Embryonic facial prominence (tissue), 1 donor: ENCODE measurements at regions not wholly inside any gene's neighbourhood (a gene's known extent, or its start where the extent isn't known, plus 50 kb on each side); places are given as distances from the start of the nearest gene placed in this dataset.

Experiments
- DNase-seq: peaks from one replicate; pipeline ENCODE4 v3.0.0-alpha.2; 2016; ENCODE audit errors: extremely low spot score

DNA sequence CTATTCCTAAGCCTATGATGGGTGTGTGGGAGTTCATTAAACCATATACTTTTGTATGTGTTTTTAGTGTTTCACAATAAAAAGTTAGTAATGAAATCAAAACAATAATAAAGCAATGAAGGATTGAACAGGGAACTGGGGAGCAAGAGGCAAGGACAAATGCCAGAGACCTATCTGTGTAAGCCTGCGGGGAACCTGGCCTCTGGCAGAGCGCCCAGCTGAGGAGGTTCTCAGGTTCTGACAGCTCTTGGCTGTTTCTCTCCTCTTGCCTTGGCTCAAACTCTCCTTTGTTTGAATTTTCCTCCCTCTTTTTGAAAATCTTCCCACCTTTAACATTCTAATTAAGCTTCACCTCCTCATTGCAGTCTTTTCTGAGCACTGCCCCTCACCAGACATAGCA lies 200.0 kb upstream of the NCKAP5 start:
- DNase-seq = no peak

DNA sequence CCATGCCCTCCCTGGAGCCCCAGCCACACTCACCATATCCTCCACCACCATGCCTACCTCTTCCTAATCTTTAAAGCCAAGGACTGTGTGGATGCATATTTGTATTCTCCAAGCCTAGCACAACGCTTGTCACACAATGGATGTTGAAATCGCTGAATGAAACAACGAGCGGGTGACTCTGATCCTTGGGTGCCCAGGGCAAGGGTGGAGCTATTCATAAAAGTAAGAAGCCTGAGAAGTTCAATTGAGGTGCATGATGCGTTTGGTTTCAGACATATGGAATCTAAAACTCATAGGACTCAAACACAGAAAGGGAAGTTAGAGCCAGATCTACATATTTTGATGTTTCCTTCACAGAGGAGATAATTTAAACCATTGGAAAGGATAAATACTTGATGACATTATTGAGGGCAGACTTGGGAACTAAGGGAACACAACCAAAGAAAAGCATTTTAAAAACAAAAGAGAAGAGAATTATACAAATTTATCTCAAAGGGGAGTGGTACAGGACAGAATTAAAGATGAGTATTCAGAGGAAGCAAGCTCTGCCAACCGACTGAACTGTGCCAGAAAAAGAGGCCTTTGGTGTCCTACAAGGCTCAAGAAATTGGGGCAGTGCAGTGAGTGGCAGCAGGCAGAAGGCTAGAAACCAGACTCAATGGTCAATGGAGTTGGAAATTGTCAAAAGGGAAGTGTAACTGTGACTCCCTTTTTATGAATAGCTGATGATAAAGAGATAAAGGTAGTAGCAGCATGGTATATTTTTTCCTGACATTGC lies 200.6 kb upstream of the NCKAP5 start:
- DNase-seq = no peak

- no peak for DNase-seq
Observed at GRCh38 chr2:133773854-133774653, 205.8 kb upstream of the NCKAP5 start.

DNA sequence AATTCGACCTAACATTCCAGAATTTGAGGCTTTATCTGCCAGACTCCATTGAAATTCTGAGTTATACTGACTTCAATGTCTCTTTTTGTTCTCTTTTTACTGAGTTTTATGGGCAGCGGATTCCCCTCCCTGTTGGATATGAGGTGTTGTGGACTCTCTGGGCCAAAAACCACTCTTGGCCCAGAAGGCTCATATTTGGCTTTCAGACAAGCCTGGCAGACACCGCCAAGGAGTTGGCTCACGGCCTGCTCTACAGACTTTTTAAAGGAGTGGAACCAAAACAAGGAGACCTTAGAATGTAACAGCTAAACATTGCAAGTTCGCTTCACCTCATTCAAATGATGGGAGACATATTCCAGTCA lies 206.4 kb upstream of the NCKAP5 start:
- DNase-seq = no peak

GRCh38 chr2:133776936-133777573 lies 208.8 kb upstream of the NCKAP5 start:
- DNase-seq = no peak

DNA sequence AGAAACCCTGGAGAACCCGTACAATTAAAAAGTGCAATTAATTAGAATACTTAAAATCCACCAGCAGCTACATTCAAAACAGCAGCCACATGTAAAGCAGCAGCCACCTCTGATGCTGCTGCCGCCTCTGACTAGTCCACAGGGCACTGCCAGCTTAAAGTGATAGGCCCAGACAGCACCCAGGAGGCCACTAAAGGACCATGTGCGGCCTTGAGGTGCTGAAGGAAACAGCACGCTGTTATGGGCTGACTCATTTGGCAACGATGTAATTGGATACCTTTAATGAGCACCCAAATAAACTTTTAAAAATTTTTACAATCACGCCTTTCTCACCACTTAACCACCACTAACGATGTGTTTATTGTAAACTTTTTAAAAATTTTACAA lies 209.3 kb upstream of the NCKAP5 start:
- no peak for DNase-seq

GRCh38 chr2:133780099-133780996 lies 212.1 kb upstream of the NCKAP5 start:
- peak; percentile 55 for DNase-seq

GRCh38 chr2:133780997-133781513 lies 212.8 kb upstream of the NCKAP5 start:
- DNase-seq = no peak

GRCh38 chr2:133787207-133787606 lies 218.9 kb upstream of the NCKAP5 start:
- no peak for DNase-seq

- no peak for DNase-seq
Observed at GRCh38 chr2:133787651-133788050, 219.4 kb upstream of the NCKAP5 start.

GRCh38 chr2:133788386-133788785 lies 220.1 kb upstream of the NCKAP5 start:
- DNase-seq = no peak

GRCh38 chr2:133789743-133790142 lies 221.5 kb upstream of the NCKAP5 start:
- DNase-seq = no peak

DNA sequence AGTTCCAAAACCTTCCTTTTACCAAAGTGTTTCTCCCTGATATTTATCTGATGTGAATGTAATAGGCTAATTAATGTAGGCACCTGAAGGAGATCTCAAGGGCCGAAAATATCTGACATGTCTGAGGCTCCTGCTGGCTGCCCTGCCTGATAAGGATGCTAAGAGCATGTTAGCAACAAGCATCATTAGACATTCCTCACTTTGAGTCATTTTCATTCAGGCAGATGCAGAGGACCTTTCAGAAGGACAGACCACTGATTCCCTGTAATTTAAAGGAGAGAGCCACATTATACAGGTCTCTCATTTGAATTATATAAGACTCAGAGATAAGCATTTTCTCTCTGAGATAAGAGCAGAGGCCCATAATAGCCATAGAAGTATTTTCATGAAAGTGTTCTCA lies 222.4 kb upstream of the NCKAP5 start:
- DNase-seq = no peak

GRCh38 chr2:133791191-133791590 lies 222.9 kb upstream of the NCKAP5 start:
- DNase-seq = no peak

- no peak for DNase-seq
Observed at GRCh38 chr2:133792223-133792622, 224.0 kb upstream of the NCKAP5 start.

GRCh38 chr2:133794114-133794513 lies 225.9 kb upstream of the NCKAP5 start:
- DNase-seq = no peak

- no peak for DNase-seq
Observed at GRCh38 chr2:133801946-133802345, 233.7 kb upstream of the NCKAP5 start.

GRCh38 chr2:133802409-133803039 lies 234.3 kb upstream of the NCKAP5 start:
- no peak for DNase-seq

- DNase-seq = no peak
Observed at GRCh38 chr2:133806564-133806963, 238.3 kb upstream of the NCKAP5 start.

GRCh38 chr2:133809485-133809884 lies 241.2 kb upstream of the NCKAP5 start:
- DNase-seq = no peak

- DNase-seq = no peak
Observed at GRCh38 chr2:133810559-133810958, 242.3 kb upstream of the NCKAP5 start.
